ENCODE measurements at regions not wholly inside any gene's neighbourhood (a gene's known extent, or its start where the extent isn't known, plus 50 kb on each side); places are given as distances from the start of the nearest gene placed in this dataset.

DNA sequence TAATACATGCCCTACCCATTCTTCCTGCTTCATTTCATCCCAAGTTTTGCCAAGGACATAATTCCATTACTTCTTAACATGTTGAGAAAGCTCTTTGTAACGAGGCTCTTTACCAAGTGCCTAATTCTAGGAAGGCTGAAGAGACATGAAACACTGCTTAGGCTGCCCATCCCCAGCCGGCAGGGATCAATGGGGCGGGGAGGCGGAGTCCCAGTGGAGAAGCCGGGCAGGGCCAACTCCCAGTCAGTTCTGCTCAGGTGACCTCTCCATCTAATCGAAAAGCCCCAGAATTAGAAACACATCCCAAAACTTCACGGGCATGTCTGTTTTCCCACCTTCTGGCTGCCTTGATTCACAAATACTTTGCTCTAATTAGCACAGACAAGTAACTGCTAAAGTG is 89.5 kb upstream of the LYZL1 start:
- TF ChIP-seq, protein P1, sequence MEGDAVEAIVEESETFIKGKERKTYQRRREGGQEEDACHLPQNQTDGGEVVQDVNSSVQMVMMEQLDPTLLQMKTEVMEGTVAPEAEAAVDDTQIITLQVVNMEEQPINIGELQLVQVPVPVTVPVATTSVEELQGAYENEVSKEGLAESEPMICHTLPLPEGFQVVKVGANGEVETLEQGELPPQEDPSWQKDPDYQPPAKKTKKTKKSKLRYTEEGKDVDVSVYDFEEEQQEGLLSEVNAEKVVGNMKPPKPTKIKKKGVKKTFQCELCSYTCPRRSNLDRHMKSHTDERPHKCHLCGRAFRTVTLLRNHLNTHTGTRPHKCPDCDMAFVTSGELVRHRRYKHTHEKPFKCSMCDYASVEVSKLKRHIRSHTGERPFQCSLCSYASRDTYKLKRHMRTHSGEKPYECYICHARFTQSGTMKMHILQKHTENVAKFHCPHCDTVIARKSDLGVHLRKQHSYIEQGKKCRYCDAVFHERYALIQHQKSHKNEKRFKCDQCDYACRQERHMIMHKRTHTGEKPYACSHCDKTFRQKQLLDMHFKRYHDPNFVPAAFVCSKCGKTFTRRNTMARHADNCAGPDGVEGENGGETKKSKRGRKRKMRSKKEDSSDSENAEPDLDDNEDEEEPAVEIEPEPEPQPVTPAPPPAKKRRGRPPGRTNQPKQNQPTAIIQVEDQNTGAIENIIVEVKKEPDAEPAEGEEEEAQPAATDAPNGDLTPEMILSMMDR (conservative IDR thresholded peaks at IDR 0.05; ENCODE audit: low read depth in 2 of 2): no peak
- TF ChIP-seq EZH2 (IDR thresholded peaks at IDR 0.05; ENCODE audit: low read depth, unreplicated experiment): no peak
- no peak for TF ChIP-seq POLR2AphosphoS5 (IDR thresholded peaks at IDR 0.05; ENCODE audit: low read depth)
- TF ChIP-seq EZH2phosphoT487 (IDR thresholded peaks at IDR 0.05; ENCODE audit: unreplicated experiment): no peak

Measured in GM23338 (cell line).